GM12873 (cell line): ENCODE measurements at regions not wholly inside any gene's neighbourhood (a gene's known extent, or its start where the extent isn't known, plus 50 kb on each side); places are given as distances from the start of the nearest gene placed in this dataset.

ENCODE experiments used
- TF ChIP-seq, protein P1 (sequence below): IDR thresholded peaks from 2 replicates; pipeline ENCODE4 v1.5.1; 2012; ENCODE audit warnings: low read depth, mild to moderate bottlenecking, moderate library complexity, low read length, control low read depth; ENCODE audit not compliant: insufficient read depth; ENCODE audit errors: missing control alignments

DNA sequence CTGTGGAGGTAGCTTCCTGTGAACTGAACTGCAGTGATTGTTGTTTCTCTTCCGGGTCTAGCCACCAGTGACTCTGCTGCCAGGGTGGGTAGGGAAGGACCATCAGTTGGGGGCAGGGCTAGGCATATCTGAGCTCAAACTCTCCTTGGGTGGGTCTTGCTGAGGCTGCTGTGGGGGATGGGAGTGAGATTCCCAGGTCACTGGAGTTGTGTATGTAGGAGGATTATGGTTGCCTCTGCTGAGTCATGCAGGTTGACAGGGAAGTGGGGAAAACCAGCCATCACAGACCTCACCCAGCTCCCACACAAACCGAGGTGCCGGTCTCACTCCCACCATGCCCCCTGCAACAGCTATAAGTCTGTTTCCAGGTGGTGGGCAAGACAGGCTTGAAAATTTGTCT, 1937.8 kb downstream of the PCDH7 start:
- TF ChIP-seq, protein P1, sequence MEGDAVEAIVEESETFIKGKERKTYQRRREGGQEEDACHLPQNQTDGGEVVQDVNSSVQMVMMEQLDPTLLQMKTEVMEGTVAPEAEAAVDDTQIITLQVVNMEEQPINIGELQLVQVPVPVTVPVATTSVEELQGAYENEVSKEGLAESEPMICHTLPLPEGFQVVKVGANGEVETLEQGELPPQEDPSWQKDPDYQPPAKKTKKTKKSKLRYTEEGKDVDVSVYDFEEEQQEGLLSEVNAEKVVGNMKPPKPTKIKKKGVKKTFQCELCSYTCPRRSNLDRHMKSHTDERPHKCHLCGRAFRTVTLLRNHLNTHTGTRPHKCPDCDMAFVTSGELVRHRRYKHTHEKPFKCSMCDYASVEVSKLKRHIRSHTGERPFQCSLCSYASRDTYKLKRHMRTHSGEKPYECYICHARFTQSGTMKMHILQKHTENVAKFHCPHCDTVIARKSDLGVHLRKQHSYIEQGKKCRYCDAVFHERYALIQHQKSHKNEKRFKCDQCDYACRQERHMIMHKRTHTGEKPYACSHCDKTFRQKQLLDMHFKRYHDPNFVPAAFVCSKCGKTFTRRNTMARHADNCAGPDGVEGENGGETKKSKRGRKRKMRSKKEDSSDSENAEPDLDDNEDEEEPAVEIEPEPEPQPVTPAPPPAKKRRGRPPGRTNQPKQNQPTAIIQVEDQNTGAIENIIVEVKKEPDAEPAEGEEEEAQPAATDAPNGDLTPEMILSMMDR: no peak

DNA sequence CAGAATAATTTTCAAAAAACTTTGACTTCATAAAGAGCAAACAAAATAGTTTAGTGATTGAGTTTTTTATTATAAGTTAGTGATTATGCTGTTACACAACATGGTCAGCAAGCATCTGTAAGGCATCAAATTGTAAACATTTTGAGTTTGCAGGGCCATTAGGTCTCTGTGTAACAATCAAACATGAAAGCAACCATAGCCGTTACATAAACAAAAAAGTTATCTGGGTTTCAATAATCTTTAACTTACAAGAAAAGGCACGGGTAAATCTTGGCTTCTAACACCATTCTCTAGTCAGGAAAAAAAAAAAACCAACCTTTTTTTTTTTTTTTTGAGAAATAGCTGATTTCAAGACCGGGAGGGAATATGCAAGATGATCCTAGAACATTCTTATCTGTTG, 1941.1 kb downstream of the PCDH7 start:
- TF ChIP-seq, protein P1: no peak

DNA sequence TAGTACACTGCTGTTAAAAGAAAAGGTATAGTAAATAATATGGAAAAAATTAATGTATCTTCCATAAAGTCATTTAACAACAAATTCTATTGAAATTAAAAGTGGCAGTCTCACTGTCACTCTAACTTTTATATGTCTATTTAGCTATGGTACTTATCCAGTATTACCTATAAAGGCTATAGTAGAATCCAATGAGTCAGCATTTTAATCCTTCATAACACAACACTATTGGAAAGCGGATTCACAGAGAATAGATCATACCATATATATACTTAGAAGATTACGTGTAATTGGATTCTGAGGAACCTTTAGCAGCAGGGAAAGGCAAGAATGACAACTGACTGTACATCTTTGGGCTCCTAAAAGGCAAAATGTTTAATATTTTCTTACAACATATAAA, 1942.6 kb downstream of the PCDH7 start:
- TF ChIP-seq, protein P1: no peak

DNA sequence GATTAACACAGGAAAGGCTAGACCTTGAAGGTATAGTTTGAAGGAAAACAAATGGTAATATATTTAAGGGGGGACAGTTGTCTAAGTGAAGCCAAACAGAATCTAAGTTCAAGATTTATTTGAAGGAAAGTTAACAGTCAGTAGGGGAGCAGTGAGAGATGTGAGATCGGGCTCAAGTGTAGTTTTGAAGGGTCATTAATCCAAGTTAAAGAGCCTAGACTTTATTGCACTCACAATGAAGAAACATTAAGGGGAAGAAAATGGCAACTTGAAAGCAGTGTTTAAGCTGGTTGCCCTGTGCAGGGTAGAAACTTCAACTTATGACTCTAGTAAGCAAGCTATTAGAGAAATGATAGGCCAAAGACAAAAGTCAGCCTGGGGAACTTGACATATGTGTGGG, 1952.2 kb downstream of the PCDH7 start:
- TF ChIP-seq, protein P1: no peak

DNA sequence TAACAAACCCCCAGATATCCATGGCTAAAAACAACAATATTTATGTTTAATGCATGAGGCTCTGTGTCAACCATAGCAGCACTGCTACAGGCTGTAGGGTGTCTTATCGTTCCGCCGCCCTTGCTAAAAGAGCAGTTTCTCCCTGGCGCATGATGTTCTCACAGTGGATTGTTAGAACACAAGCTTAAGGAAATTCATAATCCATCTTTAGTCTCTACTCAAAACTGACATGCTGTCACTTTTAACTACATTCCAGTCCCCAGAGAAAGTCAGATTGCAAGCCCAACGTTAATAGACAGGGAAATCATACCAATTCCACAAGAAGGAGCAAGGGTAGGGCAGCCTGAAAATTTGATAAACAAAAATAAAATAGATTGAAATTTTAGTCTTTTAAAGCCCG, 1960.8 kb downstream of the PCDH7 start:
- TF ChIP-seq, protein P1: no peak

DNA sequence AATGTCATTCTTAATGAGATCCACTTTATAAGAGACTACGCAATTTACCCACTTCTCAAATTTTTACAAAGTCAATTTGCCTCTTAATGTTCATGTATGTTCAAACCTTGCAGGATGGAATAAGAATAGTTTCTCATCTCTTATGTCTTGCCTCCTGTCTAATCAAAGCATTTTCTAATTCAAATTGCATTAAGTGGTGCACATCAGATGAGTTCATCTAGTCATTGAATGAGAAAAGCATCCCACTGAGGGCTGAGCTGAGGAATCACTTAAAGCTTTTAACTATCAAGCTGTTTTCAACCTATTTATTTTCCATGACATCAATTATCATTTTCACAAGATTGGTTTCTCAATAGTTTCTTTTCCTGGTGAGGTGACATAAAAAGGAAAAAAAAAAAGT, 1964.0 kb downstream of the PCDH7 start:
- TF ChIP-seq, protein P1: no peak

DNA sequence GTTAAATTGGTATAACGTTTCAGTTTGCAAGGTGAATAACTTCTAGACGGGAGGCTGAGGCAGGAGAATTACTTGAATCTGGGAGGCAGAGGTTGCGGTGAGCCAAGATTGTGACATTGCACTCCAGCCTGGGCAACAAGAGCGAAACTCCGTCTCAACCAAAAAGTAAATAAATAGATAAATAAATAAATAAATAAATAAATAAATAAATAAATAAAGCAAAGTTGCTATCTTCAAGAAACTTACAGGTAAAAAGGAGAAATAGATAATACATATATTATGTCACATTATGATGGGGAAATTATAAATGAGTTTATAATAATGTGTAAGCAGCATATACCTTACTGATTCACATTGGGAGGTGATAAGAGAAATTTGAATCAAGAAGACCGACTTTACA, 1966.0 kb downstream of the PCDH7 start:
- TF ChIP-seq, protein P1: no peak

DNA sequence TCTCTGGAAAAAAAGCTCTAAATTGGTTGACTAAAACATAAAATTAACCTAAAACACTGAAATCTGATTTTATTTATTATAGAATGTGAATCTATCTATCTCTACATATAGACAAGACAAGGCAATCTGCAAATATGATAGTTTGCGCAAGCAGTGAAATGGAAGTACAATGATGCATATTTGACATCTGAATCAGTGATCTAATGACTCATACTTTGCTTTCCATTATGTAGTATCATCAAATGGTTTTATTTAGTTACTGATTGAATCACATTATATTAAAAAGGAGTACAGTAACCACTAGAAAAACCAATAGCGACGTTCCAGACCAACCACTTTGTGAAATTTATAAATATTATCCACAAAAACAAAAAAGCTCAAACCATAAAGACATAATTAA, 1969.3 kb downstream of the PCDH7 start:
- TF ChIP-seq, protein P1: no peak
